ENCODE measurements at regions not wholly inside any gene's neighbourhood (a gene's known extent, or its start where the extent isn't known, plus 50 kb on each side); places are given as distances from the start of the nearest gene placed in this dataset.

- Histone ChIP-seq H3K4me1 (no peaks in the 10 kb centered on the region), H3K9me3 (no peaks in the 10 kb centered on the region), H3K27ac (no peak overlapping the region), H3K4me3 (no peak overlapping the region), H3K36me3 (no peaks in the 10 kb centered on the region), H3K27me3 (no peaks in the 10 kb centered on the region)
- intact Hi-C loops (cut with DNase I; ENCODE audit: low total_unique reads): no loop called here
- no peak for TF ChIP-seq POLR2A (IDR thresholded peaks at IDR 0.05)
- no peak for TF ChIP-seq CTCF (IDR thresholded peaks at IDR 0.05)
- no peak for DNase-seq
Measured at GRCh38 chr20:60143261-60143842, 185.1 kb downstream of the CDH26 start.

GRCh38 chr20:60144404-60144803, 186.2 kb downstream of the CDH26 start:
- H3K27me3 ChIP-seq: no peaks in the 10 kb centered on the region
- H3K36me3 ChIP-seq: no peaks in the 10 kb centered on the region
- no peak overlapping the region for H3K4me3 ChIP-seq
- intact Hi-C loops (cut with DNase I; ENCODE audit: low total_unique reads): no loop called here
- TF ChIP-seq POLR2A (IDR thresholded peaks at IDR 0.05): no peak
- no peak for DNase-seq
- H3K9me3 ChIP-seq: no peaks in the 10 kb centered on the region
- H3K27ac ChIP-seq: no peak overlapping the region
- no peaks in the 10 kb centered on the region for H3K4me1 ChIP-seq

- H3K4me1 ChIP-seq: no peaks in the 10 kb centered on the region
- no peak overlapping the region for H3K27ac ChIP-seq
- no peaks in the 10 kb centered on the region for H3K27me3 ChIP-seq
- TF ChIP-seq POLR2A (IDR thresholded peaks at IDR 0.05): no peak
- no peak for TF ChIP-seq CTCF (IDR thresholded peaks at IDR 0.05)
- H3K36me3 ChIP-seq: no peaks in the 10 kb centered on the region
- H3K4me3 ChIP-seq: no peak overlapping the region
- DNase-seq: no peak
- intact Hi-C loops (cut with DNase I; ENCODE audit: low total_unique reads): no loop called here
- H3K9me3 ChIP-seq: no peaks in the 10 kb centered on the region
Measured at GRCh38 chr20:60144974-60145527, 186.8 kb downstream of the CDH26 start.

GRCh38 chr20:60147004-60147403, 188.8 kb downstream of the CDH26 start:
- H3K36me3 ChIP-seq: no peaks in the 10 kb centered on the region
- TF ChIP-seq CTCF (IDR thresholded peaks at IDR 0.05) (no peak), POLR2A (IDR thresholded peaks at IDR 0.05) (no peak)
- no peaks in the 10 kb centered on the region for H3K9me3 ChIP-seq
- H3K4me3 ChIP-seq: no peak overlapping the region
- no peaks in the 10 kb centered on the region for H3K27me3 ChIP-seq
- no peak overlapping the region for H3K27ac ChIP-seq
- H3K4me1 ChIP-seq: no peaks in the 10 kb centered on the region
- DNase-seq: no peak
- intact Hi-C loops (cut with DNase I; ENCODE audit: low total_unique reads): no loop called here

- H3K27me3 ChIP-seq: no peaks in the 10 kb centered on the region
- no peak for DNase-seq
- no peaks in the 10 kb centered on the region for H3K36me3 ChIP-seq
- TF ChIP-seq POLR2A (IDR thresholded peaks at IDR 0.05): no peak
- TF ChIP-seq CTCF (IDR thresholded peaks at IDR 0.05): no peak
- no peaks in the 10 kb centered on the region for H3K9me3 ChIP-seq
- H3K4me1 ChIP-seq: no peaks in the 10 kb centered on the region
- intact Hi-C loops (cut with DNase I; ENCODE audit: low total_unique reads): no loop called here
- no peak overlapping the region for H3K4me3 ChIP-seq
- H3K27ac ChIP-seq: no peak overlapping the region
Measured at GRCh38 chr20:60148885-60149284, 190.7 kb downstream of the CDH26 start.

GRCh38 chr20:60152792-60153191, 194.6 kb downstream of the CDH26 start:
- Histone ChIP-seq H3K36me3 (no peaks in the 10 kb centered on the region), H3K9me3 (no peaks in the 10 kb centered on the region), H3K4me1 (no peaks in the 10 kb centered on the region), H3K27me3 (peaks cover 0 to 5% of the 10 kb centered on the region in 2 donors), H3K27ac (no peak overlapping the region), H3K4me3 (no peak overlapping the region)
- intact Hi-C loops (cut with DNase I; ENCODE audit: low total_unique reads): no loop called here
- DNase-seq: no peak
- TF ChIP-seq POLR2A (IDR thresholded peaks at IDR 0.05) (no peak), CTCF (IDR thresholded peaks at IDR 0.05) (no peak)

Measured in uterus (tissue), 3 donors.